ENCODE measurements at regions not wholly inside any gene's neighbourhood (a gene's known extent, or its start where the extent isn't known, plus 50 kb on each side); places are given as distances from the start of the nearest gene placed in this dataset.
"Not testable (repeated sequence)": the region's sequence is repeated elsewhere in the genome, so short reads cannot be mapped to it uniquely, and the experiment has no call there.

GRCh38 chrX:63176578-63176977, 174.6 kb downstream of the SPIN4 start:
- not testable (repeated sequence) for DNase-seq

GRCh38 chrX:63173841-63174718, 177.1 kb downstream of the SPIN4 start:
- not testable (repeated sequence) for DNase-seq

GRCh38 chrX:63169416-63169815, 181.7 kb downstream of the SPIN4 start:
- not testable (repeated sequence) for DNase-seq

- not testable (repeated sequence) for DNase-seq
Measured at GRCh38 chrX:63168949-63169348, 182.2 kb downstream of the SPIN4 start.

- DNase-seq = not testable (repeated sequence)
Measured at GRCh38 chrX:63167002-63167401, 184.1 kb downstream of the SPIN4 start.

- DNase-seq = not testable (repeated sequence)
Measured at GRCh38 chrX:63160994-63161393, 190.1 kb downstream of the SPIN4 start.

GRCh38 chrX:63160340-63160739, 190.8 kb downstream of the SPIN4 start:
- not testable (repeated sequence) for DNase-seq

- not testable (repeated sequence) for DNase-seq
Measured at GRCh38 chrX:63145526-63145925, 205.6 kb downstream of the SPIN4 start.

GRCh38 chrX:63142588-63142987, 208.5 kb downstream of the SPIN4 start:
- not testable (repeated sequence) for DNase-seq

- DNase-seq = not testable (repeated sequence)
Measured at GRCh38 chrX:63135859-63136258, 215.3 kb downstream of the SPIN4 start.

GRCh38 chrX:63128509-63128908, 222.6 kb downstream of the SPIN4 start:
- DNase-seq = no peak

- DNase-seq = no peak
Measured at GRCh38 chrX:63115196-63115595, 235.9 kb downstream of the SPIN4 start.

- DNase-seq = no peak
Measured at GRCh38 chrX:63101879-63102620, 249.1 kb downstream of the SPIN4 start.

GRCh38 chrX:63058204-63058603, 292.9 kb downstream of the SPIN4 start:
- DNase-seq = no peak

GRCh38 chrX:63050225-63050624, 300.9 kb downstream of the SPIN4 start:
- DNase-seq = no peak

- DNase-seq = no peak
Measured at GRCh38 chrX:63032811-63033210, 318.3 kb downstream of the SPIN4 start.

- no peak for DNase-seq
Measured at GRCh38 chrX:63013549-63013948, 337.6 kb downstream of the SPIN4 start.

GRCh38 chrX:63012574-63012973, 338.6 kb downstream of the SPIN4 start:
- DNase-seq = no peak

GRCh38 chrX:63000196-63000595, 350.9 kb downstream of the SPIN4 start:
- DNase-seq = not testable (repeated sequence)
